Neural cell (in vitro differentiated cells): ENCODE measurements at regions not wholly inside any gene's neighbourhood (a gene's known extent, or its start where the extent isn't known, plus 50 kb on each side); places are given as distances from the start of the nearest gene placed in this dataset.

Source experiments
- H2AFZ ChIP-seq: fragments of 200-600, 300-800 bp; sonication (generic), shearing (Covaris generic); 2 replicates; pipeline ENCODE4 v1.6.0; 2014; ENCODE audit warnings: low read depth, mild to moderate bottlenecking, antibody characterized with exemption, low read length, moderate library complexity
- H3F3A ChIP-seq: fragments of 200-600 bp; shearing (Covaris generic); 2 replicates; pipeline ENCODE4 v1.6.1; 2016; ENCODE audit warnings: mild to moderate bottlenecking, moderate library complexity, mixed read lengths, antibody characterized with exemption, low read length; ENCODE audit not compliant: insufficient read depth, poor library complexity, severe bottlenecking
- H3K27ac ChIP-seq: fragments of 200-600, 300-800 bp; sonication (generic), shearing (Covaris generic); 2 replicates; pipeline ENCODE4 v1.5.1; 2014; ENCODE audit warnings: mild to moderate bottlenecking, low read length, moderate library complexity
- H3K27me3 ChIP-seq: fragments of 300-800, 200-600 bp; sonication (generic), shearing (Covaris generic); 2 replicates; pipeline ENCODE4 v1.6.0; 2014; ENCODE audit warnings: mild to moderate bottlenecking, low read depth, low read length, moderate library complexity; ENCODE audit not compliant: insufficient read depth
- H3K36me3 ChIP-seq: fragments of 300-800, 200-600 bp; sonication (generic), shearing (Covaris generic); 2 replicates; pipeline ENCODE4 v1.5.1; 2014; ENCODE audit warnings: mild to moderate bottlenecking, antibody characterized with exemption, low read length, moderate library complexity; ENCODE audit not compliant: insufficient read depth
- H3K4me2 ChIP-seq: fragments of 300-800, 200-600 bp; sonication (generic), shearing (Covaris generic); 2 replicates; pipeline ENCODE4 v1.6.0; 2014; ENCODE audit warnings: mild to moderate bottlenecking, low read length
- H3K4me3 ChIP-seq: fragments of 300-800, 200-600 bp; sonication (generic), shearing (Covaris generic); 2 replicates; pipeline ENCODE4 v1.5.1; 2014; ENCODE audit warnings: mild to moderate bottlenecking, low read length, moderate library complexity
- H3K79me2 ChIP-seq: fragments of 200-600 bp; shearing (Covaris generic); replicated peaks from 2 replicates; pipeline ENCODE4 v1.6.0; 2014; ENCODE audit warnings: mild to moderate bottlenecking, low read length, moderate library complexity; ENCODE audit not compliant: insufficient read depth
- H3K9ac ChIP-seq: fragments of 300-800, 200-600 bp; sonication (generic), shearing (Covaris generic); 2 replicates; pipeline ENCODE4 v1.6.1; 2016; ENCODE audit warnings: mild to moderate bottlenecking, low read length, mixed read lengths
- H3K9me2 ChIP-seq: fragments of 200-600 bp; shearing (Covaris generic); 2 replicates; pipeline ENCODE4 v1.6.1; 2016; ENCODE audit warnings: mild to moderate bottlenecking, low read length, mixed read lengths; ENCODE audit not compliant: insufficient read depth
- H3K9me3 ChIP-seq: fragments of 200-600, 300-800 bp; sonication (generic), shearing (Covaris generic); 2 replicates; pipeline ENCODE4 v1.6.1; 2016; ENCODE audit warnings: mild to moderate bottlenecking, mixed run types, low read length, moderate library complexity, mixed read lengths
- H4K20me1 ChIP-seq: fragments of 200-600 bp; shearing (Covaris generic); 2 replicates; pipeline ENCODE4 v1.6.1; 2016; ENCODE audit warnings: mild to moderate bottlenecking, mixed run types; ENCODE audit not compliant: insufficient read depth
- CTCF ChIP-seq: fragments of 450-650 bp; IDR thresholded peaks from 2 replicates; pipeline ENCODE4 v1.5.1; 2014; ENCODE audit warnings: antibody characterized with exemption, mild to moderate bottlenecking, moderate library complexity; ENCODE audit not compliant: poor library complexity, severe bottlenecking
- EP300 ChIP-seq: fragments of 450-650 bp; conservative IDR thresholded peaks from 2 replicates; pipeline ENCODE4 v1.6.1; 2014; ENCODE audit warnings: antibody characterized with exemption, mild to moderate bottlenecking, moderate library complexity; ENCODE audit not compliant: poor library complexity, severe bottlenecking
- EZH2 ChIP-seq: fragments of 200-600, 300-800 bp; shearing (Covaris generic), sonication (generic); IDR thresholded peaks from 2 replicates; pipeline ENCODE4 v1.6.1; 2014; ENCODE audit warnings: antibody characterized with exemption, low read length, borderline replicate concordance, mild to moderate bottlenecking; ENCODE audit not compliant: insufficient read depth, poor library complexity, severe bottlenecking
- MXI1 ChIP-seq: fragments of 450-650 bp; conservative IDR thresholded peaks from 2 replicates; pipeline ENCODE4 v1.6.1; 2014; ENCODE audit warnings: antibody characterized with exemption, mild to moderate bottlenecking; ENCODE audit not compliant: poor library complexity, severe bottlenecking
- POLR2AphosphoS5 ChIP-seq: IDR thresholded peaks from 2 replicates; pipeline ENCODE4 v1.6.1; 2012
- RAD21 ChIP-seq: fragments of 450-650 bp; conservative IDR thresholded peaks from 2 replicates; pipeline ENCODE4 v1.6.1; 2014; ENCODE audit warnings: antibody characterized with exemption, mild to moderate bottlenecking, moderate library complexity
- REST ChIP-seq: IDR thresholded peaks from 2 replicates; pipeline ENCODE4 v1.6.1; 2012; ENCODE audit warnings: borderline replicate concordance
- SMC3 ChIP-seq: fragments of 450-650 bp; conservative IDR thresholded peaks from 2 replicates; pipeline ENCODE4 v1.6.1; 2014; ENCODE audit warnings: antibody characterized with exemption, mild to moderate bottlenecking, moderate library complexity; ENCODE audit not compliant: poor library complexity
- TAF1 ChIP-seq: IDR thresholded peaks from 2 replicates; pipeline ENCODE4 v1.6.1; 2012; ENCODE audit warnings: low read depth

- H3K27ac ChIP-seq = no peak overlapping the region
- H3K9ac ChIP-seq = no peak overlapping the region
- no peaks in the 10 kb centered on the region for H3F3A ChIP-seq
- H3K9me3 ChIP-seq = no peaks in the 10 kb centered on the region
- no peaks in the 10 kb centered on the region for H3K36me3 ChIP-seq
- no peaks in the 10 kb centered on the region for H4K20me1 ChIP-seq
- no peaks in the 10 kb centered on the region for H3K9me2 ChIP-seq
- H3K79me2 ChIP-seq = no peaks in the 10 kb centered on the region
- H3K27me3 ChIP-seq = no peaks in the 10 kb centered on the region
- no peak for TF ChIP-seq TAF1
- TF ChIP-seq CTCF = no peak
- TF ChIP-seq MXI1 = no peak
- no peak for TF ChIP-seq REST
- no peak for TF ChIP-seq RAD21
- no peak for TF ChIP-seq POLR2AphosphoS5
- no peak for TF ChIP-seq EZH2
- TF ChIP-seq EP300 = no peak
- no peak for TF ChIP-seq SMC3
- no peak overlapping the region for H3K4me3 ChIP-seq
- no peak overlapping the region for H3K4me2 ChIP-seq
- H2AFZ ChIP-seq = no peak overlapping the region
These were observed 233.4 kb downstream of the SOCS6 start for GRCh38 chr18:70522183-70522680.

GRCh38 chr18:70520867-70521266 lies 232.0 kb downstream of the SOCS6 start:
- H3K36me3 ChIP-seq = no peaks in the 10 kb centered on the region
- H3K4me2 ChIP-seq = no peak overlapping the region
- H3K4me3 ChIP-seq = no peak overlapping the region
- H3K79me2 ChIP-seq = no peaks in the 10 kb centered on the region
- no peak overlapping the region for H3K9ac ChIP-seq
- H2AFZ ChIP-seq = no peak overlapping the region
- no peaks in the 10 kb centered on the region for H4K20me1 ChIP-seq
- no peaks in the 10 kb centered on the region for H3K9me3 ChIP-seq
- no peaks in the 10 kb centered on the region for H3F3A ChIP-seq
- H3K9me2 ChIP-seq = no peaks in the 10 kb centered on the region
- TF ChIP-seq TAF1 (no peak), POLR2AphosphoS5 (no peak)
- H3K27me3 ChIP-seq = no peaks in the 10 kb centered on the region
- no peak overlapping the region for H3K27ac ChIP-seq
